GM23248 (cell line): ENCODE measurements at regions not wholly inside any gene's neighbourhood (a gene's known extent, or its start where the extent isn't known, plus 50 kb on each side); places are given as distances from the start of the nearest gene placed in this dataset.
"Not testable (repeated sequence)": the region's sequence is repeated elsewhere in the genome, so short reads cannot be mapped to it uniquely, and the experiment has no call there.

Experiments used
- DNase-seq: peaks from one replicate; pipeline ENCODE4 v3.0.0-alpha.2; 2015
- H2AFZ ChIP-seq: fragments of 200-600 bp; sonication (generic); 2 replicates; pipeline ENCODE4 v1.6.1; 2016; ENCODE audit warnings: antibody characterized with exemption
- H3F3A ChIP-seq: fragments of 200-600 bp; sonication (generic); 2 replicates; pipeline ENCODE4 v1.6.1; 2016; ENCODE audit warnings: mild to moderate bottlenecking, antibody characterized with exemption, mixed run types; ENCODE audit not compliant: insufficient read depth
- H3K27ac ChIP-seq: fragments of 200-600 bp; sonication (generic); 2 replicates; pipeline ENCODE4 v1.5.1; 2016; ENCODE audit warnings: mild to moderate bottlenecking
- H3K27me3 ChIP-seq: fragments of 200-600 bp; sonication (generic); replicated peaks from 2 replicates; pipeline ENCODE4 v1.6.1; 2016; ENCODE audit warnings: mild to moderate bottlenecking; ENCODE audit not compliant: insufficient read depth
- H3K36me3 ChIP-seq: fragments of 200-600 bp; sonication (generic); 2 replicates; pipeline ENCODE4 v1.6.1; 2016; ENCODE audit warnings: low read depth, mild to moderate bottlenecking
- H3K4me1 ChIP-seq: fragments of 200-600 bp; sonication (generic); 2 replicates; pipeline ENCODE4 v1.6.1; 2016; ENCODE audit warnings: mild to moderate bottlenecking; ENCODE audit not compliant: insufficient read depth
- H3K4me2 ChIP-seq: fragments of 200-600 bp; sonication (generic); one replicate; pipeline ENCODE4 v1.6.1; 2016; ENCODE audit warnings: mild to moderate bottlenecking; ENCODE audit not compliant: unreplicated experiment
- H3K4me3 ChIP-seq: fragments of 200-600 bp; sonication (generic); 2 replicates; pipeline ENCODE4 v1.5.1; 2016; ENCODE audit warnings: mild to moderate bottlenecking
- H3K79me2 ChIP-seq: fragments of 200-600 bp; sonication (generic); 2 replicates; pipeline ENCODE4 v1.6.1; 2016; ENCODE audit warnings: mild to moderate bottlenecking; ENCODE audit not compliant: insufficient read depth
- H3K9ac ChIP-seq: fragments of 200-600 bp; sonication (generic); 2 replicates; pipeline ENCODE4 v1.6.1; 2016; ENCODE audit warnings: mild to moderate bottlenecking
- H3K9me2 ChIP-seq: fragments of 200-600 bp; sonication (generic); 2 replicates; pipeline ENCODE4 v1.6.1; 2016; ENCODE audit warnings: mixed run types, mild to moderate bottlenecking, moderate library complexity; ENCODE audit not compliant: insufficient read depth
- H3K9me3 ChIP-seq: fragments of 200-600 bp; sonication (generic); one replicate; pipeline ENCODE4 v1.6.1; 2017; ENCODE audit warnings: low read depth
- H4K20me1 ChIP-seq: fragments of 200-600 bp; sonication (generic); 2 replicates; pipeline ENCODE4 v1.6.0; 2016; ENCODE audit not compliant: insufficient read depth
- EZH2 ChIP-seq: fragments of 200-600 bp; sonication (generic); IDR thresholded peaks from 2 replicates; pipeline ENCODE4 v1.6.1; 2018; ENCODE audit warnings: antibody characterized with exemption, mild to moderate bottlenecking; ENCODE audit not compliant: insufficient read depth, poor library complexity, severe bottlenecking
- EZH2phosphoT487 ChIP-seq: fragments of 200-600 bp; sonication (generic); IDR thresholded peaks from 2 replicates; pipeline ENCODE4 v1.6.1; 2018; ENCODE audit warnings: antibody characterized with exemption, moderate library complexity, mild to moderate bottlenecking, low read depth; ENCODE audit not compliant: insufficient read depth
- WGBS, 2 experiments: methylation state at CpG; one replicate each; pipeline ENCODE4 v1.1.6; 2015 to 2017; ENCODE audit warnings: low lambda C conversion rate in 2 of 2, low coverage in 1 of 2; ENCODE audit errors: missing lambda C conversion rate in 2 of 2; 5-methylcytosine and 5-hydroxymethylcytosine counted together
- in situ Hi-C: fragments of 300-500 bp; cut with MboI; formaldehyde crosslinking; loops from 2 replicates; pipeline ENCODE4 v1.15.0; 2020

DNA sequence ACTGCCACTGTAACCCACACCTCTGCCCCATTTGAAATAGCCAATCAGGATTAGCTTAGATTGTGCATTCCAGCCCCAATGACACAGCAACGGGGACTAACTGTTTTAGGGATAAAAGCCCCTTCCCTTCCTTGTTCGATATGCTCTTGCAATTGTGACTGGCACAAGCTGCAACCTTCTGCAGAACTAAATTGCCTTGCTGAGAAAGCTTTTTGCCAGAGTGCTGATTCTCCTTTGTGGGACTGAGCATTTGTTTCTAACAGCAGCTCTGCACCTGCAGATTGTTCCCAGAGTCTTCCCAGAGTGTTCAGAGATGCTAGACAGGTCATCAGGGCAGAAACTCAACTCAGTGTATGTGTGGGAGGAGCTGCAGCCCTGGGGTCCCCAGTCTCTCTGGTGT, 115.8 kb downstream of the ZNF675 start:
- in situ Hi-C loops: no loop called here

DNA sequence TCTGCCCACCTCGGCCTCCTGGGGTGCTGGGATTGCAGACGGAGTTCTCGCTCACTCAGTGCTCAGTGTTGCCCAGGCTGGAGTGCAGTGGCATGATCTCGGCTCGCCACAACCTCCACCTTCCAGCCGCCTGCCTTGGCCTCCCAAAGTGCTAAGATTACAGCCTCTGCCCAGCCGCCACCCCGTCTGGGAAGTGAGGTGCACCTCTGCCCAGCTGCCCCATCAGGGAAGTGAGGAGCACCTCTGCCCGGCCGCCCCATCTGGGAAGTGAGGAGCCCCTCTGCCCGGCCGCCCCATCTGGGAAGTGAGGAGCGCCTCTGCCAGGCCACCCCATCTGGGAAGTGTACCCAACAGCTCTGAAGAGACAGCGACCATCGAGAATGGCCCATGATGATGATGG, 118.9 kb downstream of the ZNF675 start:
- H3K4me1 ChIP-seq, H3K9me3 ChIP-seq, H3K79me2 ChIP-seq, H3K36me3 ChIP-seq, H3K4me3 ChIP-seq, H4K20me1 ChIP-seq, H3K27me3 ChIP-seq, H3K9ac ChIP-seq, H3F3A ChIP-seq, H3K4me2 ChIP-seq, H3K9me2 ChIP-seq, H2AFZ ChIP-seq, H3K27ac ChIP-seq, DNase-seq, in situ Hi-C loops: not testable (repeated sequence)
- WGBS, 2 experiments: 39 to 41% methylated on average over 8 to 15 of the region's 15 CpGs

More for the DNA sequence above, 115.8 kb downstream of the ZNF675 start:
- TF ChIP-seq EZH2phosphoT487 (no peak), EZH2 (no peak)
- Histone ChIP-seq H3K9me2 (no peaks in the 10 kb centered on the region), H3F3A (no peaks in the 10 kb centered on the region), H4K20me1 (no peaks in the 10 kb centered on the region), H3K9ac (no peak overlapping the region), H3K36me3 (no peaks in the 10 kb centered on the region), H3K27me3 (no peaks in the 10 kb centered on the region), H3K79me2 (no peaks in the 10 kb centered on the region), H3K9me3 (no peaks in the 10 kb centered on the region), H3K4me1 (no peaks in the 10 kb centered on the region), H3K4me2 (no peak overlapping the region), H3K27ac (no peak overlapping the region), H2AFZ (no peak overlapping the region), H3K4me3 (no peak overlapping the region)
- 5 to 6% methylated on average over 2 of the region's 2 CpGs for WGBS, 2 experiments
- no peak for DNase-seq

DNA sequence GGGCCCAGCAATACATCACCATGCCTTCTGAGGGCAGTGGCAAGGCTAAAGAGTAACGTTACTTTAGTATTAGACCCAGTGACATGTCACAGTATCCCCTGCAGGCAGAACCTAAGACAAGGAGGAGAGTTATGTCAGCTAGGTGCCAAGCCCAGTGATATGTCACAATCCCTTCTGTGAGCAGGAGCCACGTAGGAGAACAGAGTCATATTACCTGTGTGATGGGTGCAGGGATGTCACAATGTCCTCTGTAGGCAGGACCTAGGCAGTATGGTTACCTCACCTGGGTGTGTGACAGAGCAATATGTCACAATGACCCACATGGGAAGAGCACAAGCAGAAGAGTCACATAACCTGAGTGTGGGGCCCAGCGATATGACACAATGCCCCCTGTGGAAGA, 121.8 kb downstream of the ZNF675 start:
- Histone ChIP-seq H3K4me1 (no peaks in the 10 kb centered on the region), H3K4me3 (no peak overlapping the region), H4K20me1 (no peaks in the 10 kb centered on the region), H3K4me2 (no peak overlapping the region), H3K9me2 (no peaks in the 10 kb centered on the region), H3K36me3 (no peaks in the 10 kb centered on the region), H3K79me2 (no peaks in the 10 kb centered on the region), H2AFZ (no peak overlapping the region), H3K27ac (no peak overlapping the region), H3F3A (no peaks in the 10 kb centered on the region), H3K9me3 (no peaks in the 10 kb centered on the region), H3K9ac (no peak overlapping the region), H3K27me3 (no peaks in the 10 kb centered on the region)
- no peak for DNase-seq
- in situ Hi-C loops: no loop called here
- TF ChIP-seq EZH2: no peak
- TF ChIP-seq EZH2phosphoT487: no peak
- 12 to 21% methylated on average over 3 of the region's 3 CpGs for WGBS, 2 experiments

DNA sequence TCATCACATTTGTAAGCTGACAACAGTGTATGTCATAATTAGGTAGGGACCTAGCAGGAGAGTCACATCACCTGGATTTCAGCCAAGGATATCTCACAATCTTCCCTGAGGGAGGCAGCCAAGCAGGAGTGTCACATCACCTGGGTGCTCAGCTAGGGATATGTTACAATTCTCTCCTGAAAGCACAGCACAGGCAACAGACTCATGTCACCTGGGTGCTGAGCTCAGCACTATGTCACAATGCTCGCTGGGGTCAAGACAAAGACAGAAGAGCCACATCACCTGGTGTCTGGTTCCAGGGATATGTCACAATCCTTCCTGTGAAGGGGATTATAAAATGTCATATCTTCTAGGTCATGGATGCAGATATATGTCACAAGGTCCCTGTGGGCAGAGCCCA, 123.7 kb downstream of the ZNF675 start:
- in situ Hi-C loops: no loop called here

DNA sequence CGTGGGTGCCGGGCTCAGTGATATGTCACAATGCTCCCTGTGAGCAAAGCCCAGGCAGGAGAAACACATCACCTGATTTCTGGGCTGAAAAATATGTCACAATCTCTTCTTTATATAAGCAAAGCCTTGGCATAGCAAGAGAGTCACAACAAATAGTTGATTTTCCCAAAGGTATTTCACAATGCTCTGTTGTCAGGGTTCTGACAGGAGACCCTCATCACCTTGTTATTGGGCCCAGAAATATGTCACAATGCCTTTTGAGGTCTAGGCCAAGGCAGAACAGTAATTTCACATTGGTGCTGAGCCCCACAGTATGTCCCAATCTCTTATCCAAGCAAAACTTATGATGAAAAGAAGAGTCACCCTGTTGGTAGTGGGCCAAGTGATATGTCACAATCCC, 125.7 kb downstream of the ZNF675 start:
- TF ChIP-seq EZH2 (no peak), EZH2phosphoT487 (no peak)
- no peaks in the 10 kb centered on the region for H3F3A ChIP-seq
- no peaks in the 10 kb centered on the region for H4K20me1 ChIP-seq
- no peak overlapping the region for H2AFZ ChIP-seq
- H3K9me2 ChIP-seq: no peaks in the 10 kb centered on the region
- no peaks in the 10 kb centered on the region for H3K79me2 ChIP-seq
- H3K9ac ChIP-seq: no peak overlapping the region
- no peak overlapping the region for H3K27ac ChIP-seq
- no peaks in the 10 kb centered on the region for H3K27me3 ChIP-seq
- no peak overlapping the region for H3K4me2 ChIP-seq
- no peaks in the 10 kb centered on the region for H3K9me3 ChIP-seq
- WGBS, 2 experiments: 21 to 39% methylated on average over 2 of the region's 2 CpGs
- H3K4me3 ChIP-seq: no peak overlapping the region
- no peak for DNase-seq
- H3K4me1 ChIP-seq: no peaks in the 10 kb centered on the region
- no peaks in the 10 kb centered on the region for H3K36me3 ChIP-seq
- in situ Hi-C loops: no loop called here

More for the DNA sequence above, 123.7 kb downstream of the ZNF675 start:
- Histone ChIP-seq H4K20me1 (no peaks in the 10 kb centered on the region), H3K27ac (no peak overlapping the region), H2AFZ (no peak overlapping the region), H3K9ac (no peak overlapping the region), H3K4me2 (no peak overlapping the region), H3K9me3 (no peaks in the 10 kb centered on the region), H3K27me3 (no peaks in the 10 kb centered on the region), H3K9me2 (no peaks in the 10 kb centered on the region), H3K4me3 (no peak overlapping the region), H3K36me3 (no peaks in the 10 kb centered on the region), H3K4me1 (no peaks in the 10 kb centered on the region), H3K79me2 (no peaks in the 10 kb centered on the region), H3F3A (no peaks in the 10 kb centered on the region)
- DNase-seq: no peak
- TF ChIP-seq EZH2phosphoT487 (no peak), EZH2 (no peak)
- WGBS, 2 experiments: 25 to 31% methylated on average over 1 of the region's 1 CpG
